Activated CD8-positive, alpha-beta memory T cell treated with anti-CD3 and anti-CD28 coated beads for 1 hour (primary cell): ENCODE measurements at regions not wholly inside any gene's neighbourhood (a gene's known extent, or its start where the extent isn't known, plus 50 kb on each side); places are given as distances from the start of the nearest gene placed in this dataset.
"Not testable (repeated sequence)": the region's sequence is repeated elsewhere in the genome, so short reads cannot be mapped to it uniquely, and the experiment has no call there.

ENCODE experiments used
- DNase-seq, 2 donors: peaks; one replicate each; pipeline ENCODE4 v3.0.0-alpha.2; 2020; ENCODE audit warnings: low read depth in 1 of 2; ENCODE audit errors: extremely low read depth in 1 of 2

GRCh38 chr21:25273959-25274358 lies 333.3 kb downstream of the MRPL39 start:
- no peak for DNase-seq

- DNase-seq, result no peak
These were observed 352.6 kb downstream of the MRPL39 start for GRCh38 chr21:25254491-25255174.

- no peak for DNase-seq
These were observed 360.7 kb downstream of the MRPL39 start for GRCh38 chr21:25246546-25246945.

- no peak for DNase-seq
These were observed 362.5 kb downstream of the MRPL39 start for GRCh38 chr21:25244735-25245134.

GRCh38 chr21:25243808-25244207 lies 363.5 kb downstream of the MRPL39 start:
- no peak for DNase-seq

- DNase-seq, result no peak
These were observed 366.3 kb downstream of the MRPL39 start for GRCh38 chr21:25240974-25241373.

GRCh38 chr21:25234857-25235801 lies 372.2 kb downstream of the MRPL39 start:
- DNase-seq, result no peak

GRCh38 chr21:25220954-25221353 lies 386.3 kb downstream of the MRPL39 start:
- no peak for DNase-seq

- no peak for DNase-seq
These were observed 387.1 kb downstream of the MRPL39 start for GRCh38 chr21:25220169-25220568.

GRCh38 chr21:25215698-25216384 lies 391.4 kb downstream of the MRPL39 start:
- no peak for DNase-seq

- DNase-seq, result no peak
These were observed 392.6 kb downstream of the MRPL39 start for GRCh38 chr21:25214676-25215075.

GRCh38 chr21:25199944-25200343 lies 407.3 kb downstream of the MRPL39 start:
- no peak for DNase-seq

GRCh38 chr21:25191141-25191540 lies 416.1 kb downstream of the MRPL39 start:
- no peak for DNase-seq

GRCh38 chr21:25189497-25189896 lies 417.8 kb downstream of the MRPL39 start:
- DNase-seq, result no peak

GRCh38 chr21:25188677-25189079 lies 418.6 kb downstream of the MRPL39 start:
- no peak for DNase-seq

- DNase-seq, result no peak
These were observed 421.0 kb downstream of the MRPL39 start for GRCh38 chr21:25186273-25186672.

- no peak for DNase-seq
These were observed 423.7 kb downstream of the MRPL39 start for GRCh38 chr21:25183577-25183976.

GRCh38 chr21:25181690-25182089 lies 425.6 kb downstream of the MRPL39 start:
- DNase-seq, result not testable (repeated sequence)

- DNase-seq, result no peak
These were observed 428.2 kb downstream of the MRPL39 start for GRCh38 chr21:25179116-25179515.

GRCh38 chr21:25176637-25177412 lies 430.5 kb downstream of the MRPL39 start:
- no peak for DNase-seq

GRCh38 chr21:25175938-25176337 lies 431.3 kb downstream of the MRPL39 start:
- no peak for DNase-seq
